NCI-H1048 (cell line): ENCODE measurements at regions not wholly inside any gene's neighbourhood (a gene's known extent, or its start where the extent isn't known, plus 50 kb on each side); places are given as distances from the start of the nearest gene placed in this dataset.

Experiments used
- DNase-seq: peaks from one replicate; lab custom pipeline; 2025; lab: John Stamatoyannopoulos, UW

DNA sequence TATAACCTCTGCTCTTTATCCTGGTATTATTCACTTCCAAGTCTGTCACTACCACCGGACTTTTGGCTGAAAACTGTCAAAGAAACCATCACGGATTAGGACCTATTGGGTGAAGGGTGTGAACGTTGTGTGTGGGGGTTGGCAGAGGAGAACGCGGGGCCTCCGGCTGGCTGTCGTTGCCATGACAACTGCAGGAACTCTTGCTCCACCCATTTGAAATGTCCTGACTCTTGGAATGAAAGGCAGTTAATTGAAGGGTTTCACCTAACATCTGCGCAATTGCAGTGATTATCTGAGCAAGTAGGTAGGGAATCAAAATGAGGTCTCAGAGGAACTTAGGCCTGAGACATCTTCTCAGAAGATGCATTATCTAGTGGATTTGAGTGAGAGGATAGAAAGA lies 60.9 kb upstream of the CLMP start:
- no peak for DNase-seq

GRCh38 chr11:123254357-123254756 lies 59.3 kb upstream of the CLMP start:
- DNase-seq: no peak

GRCh38 chr11:123253911-123254310 lies 58.9 kb upstream of the CLMP start:
- DNase-seq: no peak

- DNase-seq: no peak
Measured at GRCh38 chr11:123253223-123253622, 58.2 kb upstream of the CLMP start.

DNA sequence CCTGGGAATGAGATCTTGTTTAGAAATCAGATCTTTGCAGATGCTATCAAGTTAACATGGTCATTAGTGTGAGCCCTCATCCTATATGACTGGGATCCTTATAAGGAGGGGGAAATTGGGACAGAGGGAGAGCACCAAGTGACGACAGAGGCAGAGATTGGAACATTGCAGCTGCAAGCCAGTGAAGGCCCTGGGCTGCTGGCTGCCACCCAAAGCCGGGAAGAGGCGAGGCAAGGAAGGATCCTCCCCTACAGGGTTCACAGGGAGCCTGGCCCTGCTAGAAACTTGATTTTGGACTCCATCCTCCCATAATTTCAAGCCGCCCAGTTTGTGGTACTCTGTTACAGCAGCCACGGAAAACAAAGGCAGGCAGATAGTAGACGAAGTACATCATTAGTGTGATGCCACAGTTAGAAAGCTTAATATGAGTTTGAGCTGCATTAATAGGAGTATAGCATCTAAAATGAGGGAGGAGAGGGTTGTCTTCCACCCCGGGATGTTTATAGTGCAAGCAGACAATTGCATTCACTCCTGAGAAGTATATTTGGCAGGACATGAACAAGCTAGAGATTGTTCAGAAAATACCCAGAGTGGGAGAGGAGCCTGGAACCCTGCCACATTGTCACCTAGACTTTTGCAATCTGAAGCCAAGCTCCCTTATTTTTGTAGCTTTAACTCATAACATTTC lies 56.8 kb upstream of the CLMP start:
- no peak for DNase-seq

DNA sequence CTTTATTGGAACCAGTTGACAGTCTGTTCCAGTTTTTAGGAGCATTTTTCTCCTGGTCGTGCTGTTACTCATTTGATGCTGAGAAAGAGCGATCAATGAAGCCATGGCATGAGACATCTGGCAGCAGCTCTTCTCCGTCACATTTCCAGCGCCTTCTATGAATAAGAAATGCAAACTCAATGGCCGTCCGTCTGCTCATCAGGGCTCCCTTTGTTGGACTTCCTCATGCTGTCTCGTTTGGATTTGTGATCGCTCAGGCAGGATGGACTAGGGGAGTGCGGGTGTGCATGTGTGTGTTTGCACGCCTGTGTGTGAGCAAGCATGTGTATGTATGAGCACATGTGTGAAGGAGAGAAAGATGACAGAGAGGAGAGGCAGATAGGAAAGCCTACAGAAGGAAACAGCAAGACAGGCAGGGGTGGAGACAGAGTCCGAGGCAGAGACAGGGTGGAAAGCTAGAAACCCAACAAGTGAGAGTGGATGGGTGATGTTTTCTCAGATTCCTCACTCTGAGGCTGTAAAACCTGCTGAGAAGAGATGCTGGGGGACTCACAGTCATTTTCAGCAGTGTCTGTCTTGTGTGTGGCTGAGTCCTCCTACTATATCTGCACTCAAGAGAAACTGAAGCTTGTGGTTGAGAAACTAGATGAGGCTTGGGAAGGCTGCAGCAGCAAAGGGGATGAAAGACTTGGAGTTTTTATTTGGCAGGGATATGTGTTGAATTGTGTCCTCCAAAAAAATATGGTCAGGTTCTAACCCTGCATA lies 56.0 kb upstream of the CLMP start:
- no peak for DNase-seq

DNA sequence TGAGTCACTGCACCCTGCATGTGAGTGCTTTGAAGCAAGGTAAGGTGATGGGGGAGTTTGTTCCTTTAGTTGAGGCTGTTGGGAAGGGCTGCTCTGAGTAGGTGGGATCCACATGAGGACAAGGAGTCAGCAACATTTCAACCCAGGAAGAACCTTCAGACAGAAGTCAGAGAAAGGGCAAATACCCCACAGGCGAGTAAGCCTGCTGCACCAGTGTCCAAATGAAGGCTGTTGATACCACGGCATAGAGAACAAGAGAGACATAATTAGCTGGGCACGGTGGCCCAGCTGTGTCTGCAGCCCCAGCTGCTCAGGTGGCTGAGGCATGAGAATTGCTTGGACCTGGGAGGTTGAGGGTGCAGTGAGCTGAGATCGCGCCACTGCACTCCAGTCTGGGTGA lies 54.3 kb upstream of the CLMP start:
- no peak for DNase-seq

GRCh38 chr11:123247813-123248379 lies 52.8 kb upstream of the CLMP start:
- DNase-seq: no peak

- no peak for DNase-seq
Measured at GRCh38 chr11:123247496-123247799, 52.4 kb upstream of the CLMP start.

DNA sequence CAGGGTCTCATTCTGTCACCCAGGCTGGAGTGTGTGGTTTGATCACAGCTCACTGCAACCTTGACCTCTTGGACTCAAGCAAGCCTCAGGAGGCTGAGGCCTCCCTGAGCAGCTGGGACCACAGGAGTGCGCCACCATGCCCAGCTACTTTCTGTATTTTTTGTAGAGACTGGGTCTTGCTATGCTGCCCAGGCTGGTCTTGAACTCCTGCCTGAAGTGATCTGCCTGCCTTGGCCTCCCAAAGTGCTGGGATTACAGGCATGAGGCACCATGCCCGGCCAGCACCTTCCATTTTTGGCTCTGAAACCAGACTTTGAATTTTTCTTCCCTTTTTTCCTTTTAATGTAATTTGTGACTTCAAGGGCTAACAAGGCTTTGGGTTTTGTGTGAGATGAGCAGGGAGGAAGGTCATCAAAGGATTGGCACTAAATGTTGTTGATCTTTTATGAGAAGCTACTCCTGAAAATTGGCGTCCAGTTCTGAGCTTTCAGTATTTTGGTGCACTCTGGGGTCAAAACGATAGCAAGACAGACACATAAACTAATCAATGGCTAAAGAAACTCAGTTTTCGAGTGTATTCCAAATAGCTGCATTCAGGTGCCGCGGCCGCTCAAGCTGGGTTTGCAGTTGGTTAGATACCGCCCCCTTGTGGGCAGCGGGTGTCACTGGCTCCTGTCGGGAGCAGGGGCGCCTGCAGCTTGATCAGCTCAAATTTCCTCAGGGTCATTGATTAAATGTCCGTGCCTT lies 51.9 kb upstream of the CLMP start:
- DNase-seq: peak; percentile 45

- no peak for DNase-seq
Measured at GRCh38 chr11:123245567-123245966, 50.5 kb upstream of the CLMP start.
